Inflammatory macrophage treated with lipopolysaccharide for 1 hour (primary cell): ENCODE measurements at regions not wholly inside any gene's neighbourhood (a gene's known extent, or its start where the extent isn't known, plus 50 kb on each side); places are given as distances from the start of the nearest gene placed in this dataset.
A peak's percentile ranks its signal among the peaks of the same experiment; 100 is the strongest.

ENCODE experiments used
- DNase-seq, 2 donors: peaks; one replicate each; pipeline ENCODE4 v3.0.0-alpha.2; 2020 to 2022

DNA sequence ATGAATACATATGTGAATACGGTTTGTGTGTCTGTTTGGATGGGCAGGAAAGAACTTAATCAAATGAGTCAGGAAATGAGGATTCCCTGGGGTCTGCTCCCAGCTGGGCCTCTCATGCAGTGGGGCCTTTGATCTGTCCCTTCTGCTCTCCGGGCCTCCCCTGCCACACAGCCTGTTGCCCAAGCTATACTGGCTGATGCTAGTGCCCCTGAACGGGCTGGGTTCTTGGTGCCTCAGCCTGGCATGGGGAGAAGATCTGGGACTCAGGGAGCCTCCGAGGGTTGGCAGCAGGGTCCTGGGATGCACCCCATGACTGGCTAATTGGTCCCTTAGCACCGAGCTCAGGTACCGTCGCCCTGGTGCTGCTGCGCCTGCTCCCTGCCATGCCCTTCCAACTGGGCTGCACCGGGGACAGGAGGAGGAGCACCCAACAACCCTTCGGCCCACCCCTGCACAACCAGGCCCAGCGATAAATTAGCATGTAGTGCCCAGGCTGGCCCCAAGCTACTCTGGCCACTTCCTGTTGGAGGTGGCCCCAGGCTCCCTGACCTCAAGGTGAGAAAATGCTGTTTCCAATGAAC lies 59.9 kb upstream of the DUSP5 start:
- no peak for DNase-seq

DNA sequence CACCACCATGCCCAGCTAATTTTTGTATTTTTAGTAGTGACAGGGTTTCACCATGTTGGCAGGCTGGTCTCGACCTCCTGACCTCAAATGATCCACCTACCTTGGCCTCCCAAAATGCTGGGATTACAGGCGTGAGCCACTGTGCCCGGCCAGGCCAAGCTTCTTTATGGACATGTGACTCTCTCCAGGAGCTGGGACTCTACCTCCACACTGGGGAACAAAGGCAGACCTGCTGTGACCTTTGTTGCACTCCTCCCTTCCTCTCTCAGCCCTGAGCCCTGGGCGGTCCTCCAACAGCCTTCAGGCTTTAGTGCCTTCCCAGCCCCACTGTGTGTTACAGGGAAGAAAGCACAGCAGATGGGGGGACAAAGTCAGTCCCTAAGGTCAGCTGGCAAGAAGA lies 55.0 kb upstream of the DUSP5 start:
- no peak for DNase-seq

DNA sequence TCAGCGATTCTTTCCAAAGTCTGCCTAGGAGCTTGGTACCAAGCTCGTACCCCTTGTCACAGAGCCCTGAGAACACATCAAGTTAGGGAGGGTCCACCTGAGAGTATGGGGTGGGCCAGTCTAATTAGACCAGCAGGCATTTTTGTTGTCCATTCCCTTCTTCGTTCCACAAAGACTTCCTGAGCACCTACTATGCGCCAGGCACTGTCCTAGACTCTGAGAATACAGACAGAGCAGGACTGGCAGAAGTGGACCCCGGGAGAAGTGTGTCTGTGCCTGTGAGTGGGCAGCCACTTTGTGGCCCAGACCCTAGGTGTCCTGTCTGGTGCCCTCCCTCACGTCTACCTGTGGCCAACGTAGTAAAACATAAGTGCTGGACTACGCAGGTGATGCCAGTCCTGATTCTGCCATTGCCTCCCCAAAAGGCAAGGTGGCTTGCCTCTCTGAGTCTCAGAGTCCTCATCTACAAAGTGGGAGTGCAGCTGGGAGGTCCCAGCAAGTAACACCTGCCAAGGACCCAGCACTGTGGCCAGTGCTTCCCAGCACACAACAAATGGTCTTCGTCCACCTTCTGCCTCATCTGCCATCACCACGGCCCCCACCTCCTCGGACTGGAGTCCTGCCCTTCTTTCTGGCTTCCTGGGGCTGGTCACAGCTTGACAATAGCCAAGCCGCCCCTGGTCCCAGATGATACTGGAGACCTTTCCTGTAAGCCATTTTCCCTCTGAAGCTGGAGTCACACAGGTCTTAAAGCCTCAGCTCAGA lies 54.3 kb upstream of the DUSP5 start:
- no peak for DNase-seq

DNA sequence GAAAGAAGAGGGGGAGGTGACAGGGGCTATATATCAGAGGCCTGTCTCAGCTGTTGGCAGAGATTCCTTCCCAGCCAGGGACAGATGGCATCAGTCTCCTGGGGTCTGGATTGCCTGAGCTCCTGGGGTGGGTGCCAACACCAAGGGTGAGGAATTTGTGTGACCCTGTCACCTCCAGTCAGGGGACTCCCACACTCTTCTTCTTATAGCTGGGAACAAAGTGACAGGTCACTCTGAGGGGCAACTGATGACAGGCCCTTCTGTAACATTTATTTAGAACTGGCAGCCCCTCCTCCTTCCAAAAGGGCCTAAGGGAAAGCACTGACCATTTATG lies 53.7 kb upstream of the DUSP5 start:
- DNase-seq = no peak

DNA sequence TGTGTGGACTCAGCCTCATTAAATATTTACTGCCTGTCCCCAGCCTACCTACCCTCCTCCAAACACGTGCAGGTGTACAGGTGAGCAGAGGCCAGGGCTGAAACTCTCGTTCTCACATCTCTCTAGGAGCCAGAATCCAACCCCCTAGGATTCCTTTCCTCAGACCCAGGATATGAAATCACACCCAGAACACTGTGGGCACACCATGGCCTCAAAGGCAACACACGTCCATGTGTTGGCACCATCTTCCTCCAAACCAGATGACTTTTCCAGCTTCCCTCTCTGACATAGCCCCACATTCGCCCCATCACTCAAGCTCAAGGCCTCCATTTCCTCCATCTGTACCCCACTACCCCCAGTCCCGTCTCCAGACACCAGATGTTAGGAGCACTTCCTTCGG lies 51.8 kb upstream of the DUSP5 start:
- no peak for DNase-seq

DNA sequence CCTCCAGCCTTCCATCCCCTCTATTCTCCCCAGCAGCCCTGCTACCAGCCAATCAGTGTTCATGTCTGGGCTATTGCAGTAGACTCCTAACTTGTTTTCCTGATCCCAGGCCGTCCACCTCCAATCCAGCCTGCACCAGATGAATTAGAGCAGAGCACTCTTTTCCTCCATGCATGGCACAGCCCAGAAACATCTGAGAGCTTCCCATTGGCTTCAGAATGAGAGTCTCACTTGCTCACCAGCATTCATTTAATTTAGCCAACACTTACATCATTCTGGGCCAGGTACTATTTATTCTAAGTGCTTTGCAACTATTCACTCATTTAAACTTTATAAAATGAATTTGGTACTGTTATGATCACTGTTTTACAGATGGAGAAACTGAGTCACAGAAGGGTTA lies 51.4 kb upstream of the DUSP5 start:
- DNase-seq = no peak

DNA sequence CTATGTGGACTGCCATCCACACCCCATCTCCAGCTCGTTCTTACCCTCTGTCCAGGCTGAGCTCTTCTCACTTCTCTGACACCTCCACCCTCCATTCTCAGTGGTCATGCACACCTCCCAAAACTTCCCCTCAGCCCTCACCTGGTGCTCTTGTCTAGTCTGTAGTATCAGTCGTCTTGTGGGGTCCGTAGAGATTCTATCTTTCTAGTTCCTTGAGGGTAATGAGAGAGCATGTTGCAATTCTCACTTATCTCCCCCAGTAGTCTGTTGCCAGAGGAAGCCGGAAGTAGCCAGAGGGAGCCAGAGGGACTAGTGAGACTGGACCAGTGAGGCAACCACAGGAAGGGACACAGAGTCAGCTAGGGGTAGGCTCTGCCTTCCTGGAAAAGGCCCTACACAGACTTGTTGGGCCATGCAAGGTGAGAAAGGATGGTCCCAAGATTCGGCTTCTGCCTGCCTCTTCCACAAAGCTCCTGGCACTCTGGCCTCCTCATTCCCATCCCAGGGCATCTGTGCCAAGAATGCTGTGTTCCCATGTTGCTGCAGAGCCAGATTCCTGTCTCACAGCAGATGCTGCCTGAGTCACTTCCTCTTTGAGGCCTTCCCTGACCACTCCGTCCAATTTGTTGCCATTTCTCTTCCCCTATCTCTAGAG lies 50.6 kb upstream of the DUSP5 start:
- DNase-seq = peak in 1 of 2 donors; percentile 23

DNA sequence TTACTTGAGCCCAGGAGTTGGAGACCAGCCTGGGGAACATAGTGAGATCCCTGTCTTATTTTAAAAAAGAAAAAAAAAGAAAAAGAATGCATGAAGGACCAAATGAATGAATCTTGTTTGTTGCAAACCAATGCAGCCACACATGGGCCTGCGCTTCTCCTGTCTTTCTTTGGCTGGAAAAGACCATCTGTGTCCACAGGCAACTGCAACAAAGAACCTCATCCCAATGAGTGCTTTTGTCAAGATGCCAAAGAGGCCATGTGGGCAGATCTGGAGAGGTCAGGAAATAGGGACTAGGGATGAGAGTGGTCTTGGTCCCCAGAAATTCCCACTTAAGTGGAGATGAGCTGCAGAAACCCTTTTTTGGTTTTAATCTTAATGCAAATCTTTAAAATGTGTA lies 49.8 kb upstream of the DUSP5 start:
- DNase-seq = no peak
